GM21723 (cell line): ENCODE measurements at regions not wholly inside any gene's neighbourhood (a gene's known extent, or its start where the extent isn't known, plus 50 kb on each side); places are given as distances from the start of the nearest gene placed in this dataset.
A peak's percentile ranks its signal among the peaks of the same experiment; 100 is the strongest.
"Not testable (repeated sequence)": the region's sequence is repeated elsewhere in the genome, so short reads cannot be mapped to it uniquely, and the experiment has no call there.

ENCODE experiments used
- ATAC-seq: cut with Tn5 transposase; IDR thresholded peaks from one replicate; pipeline ENCODE4 v1.9.1; 2021; ENCODE audit warnings: mild to moderate bottlenecking, moderate library complexity; ENCODE audit not compliant: unreplicated experiment

- ATAC-seq = no peak
Observed at GRCh38 chr2:215667585-215668377, 231.9 kb upstream of the FN1 start.

DNA sequence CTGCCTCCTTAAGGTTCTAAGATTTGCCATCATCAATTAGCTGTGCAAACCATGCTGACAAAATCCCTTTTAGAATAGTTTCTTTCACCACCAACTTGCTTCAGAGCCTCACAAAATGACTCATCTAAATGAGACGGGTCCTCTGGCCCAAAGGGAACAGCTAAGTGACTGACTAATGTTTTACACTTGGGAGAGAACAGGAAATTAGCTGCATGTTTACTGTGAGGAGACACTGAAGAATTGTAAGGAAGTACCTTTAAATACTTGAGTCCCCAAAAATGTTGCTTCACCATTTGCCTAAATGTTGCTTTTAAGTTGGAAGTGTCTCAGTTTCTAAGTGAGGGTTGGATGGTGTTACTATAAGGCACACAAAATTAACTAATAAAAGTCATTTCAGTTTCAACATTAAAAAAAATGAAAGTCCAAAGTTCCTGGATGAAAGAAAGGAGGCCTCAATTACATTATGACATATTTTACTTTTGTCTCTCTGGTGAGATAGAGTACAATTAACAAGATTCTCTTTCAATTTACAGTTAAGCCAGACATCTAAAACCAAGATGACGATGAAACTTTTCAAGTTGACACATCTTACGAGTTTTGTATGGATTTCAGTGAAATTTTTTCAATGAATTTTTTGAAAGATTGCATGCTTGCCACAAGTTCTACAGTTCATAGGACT is 229.1 kb upstream of the FN1 start:
- peak; percentile 64 for ATAC-seq

DNA sequence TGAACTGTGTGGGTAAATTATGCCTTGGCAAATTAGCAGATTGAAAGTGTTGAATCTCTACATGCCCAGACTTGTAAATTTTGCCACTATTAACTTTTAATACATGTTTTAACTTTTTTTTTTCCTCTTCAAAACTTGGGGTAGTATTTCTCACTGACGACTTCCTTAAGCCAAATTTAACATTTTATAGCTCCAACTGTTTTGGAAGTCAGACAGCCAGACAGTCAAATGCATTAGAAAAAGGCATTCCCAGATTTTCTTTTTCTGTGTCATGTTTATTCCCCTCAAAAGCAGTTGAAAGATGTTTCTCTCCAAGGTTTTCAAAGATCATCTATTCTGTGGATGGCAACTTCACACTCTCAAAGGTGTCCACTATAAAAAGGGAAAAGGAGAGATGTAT is 226.8 kb upstream of the FN1 start:
- ATAC-seq = no peak

DNA sequence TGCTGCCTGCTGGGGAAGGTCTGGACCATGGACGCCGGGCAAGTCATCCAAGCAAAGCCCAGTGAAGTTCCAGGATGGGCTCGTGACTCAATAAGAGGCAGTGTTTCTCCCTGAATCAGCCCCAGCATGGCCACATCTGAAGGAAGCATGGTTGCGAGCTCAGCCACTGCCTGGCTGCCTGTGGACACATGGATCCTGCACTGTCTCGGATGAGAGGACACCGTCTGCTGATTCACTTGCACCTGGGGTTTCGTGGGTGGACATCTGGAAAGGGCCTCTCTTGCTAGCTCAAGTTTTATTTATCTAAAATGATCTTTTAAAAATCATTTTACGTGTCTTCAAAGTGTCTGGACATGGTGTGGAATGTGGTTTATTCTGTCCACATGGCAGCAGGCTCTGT is 224.8 kb upstream of the FN1 start:
- no peak for ATAC-seq

GRCh38 chr2:215659650-215660049 is 223.8 kb upstream of the FN1 start:
- no peak for ATAC-seq

DNA sequence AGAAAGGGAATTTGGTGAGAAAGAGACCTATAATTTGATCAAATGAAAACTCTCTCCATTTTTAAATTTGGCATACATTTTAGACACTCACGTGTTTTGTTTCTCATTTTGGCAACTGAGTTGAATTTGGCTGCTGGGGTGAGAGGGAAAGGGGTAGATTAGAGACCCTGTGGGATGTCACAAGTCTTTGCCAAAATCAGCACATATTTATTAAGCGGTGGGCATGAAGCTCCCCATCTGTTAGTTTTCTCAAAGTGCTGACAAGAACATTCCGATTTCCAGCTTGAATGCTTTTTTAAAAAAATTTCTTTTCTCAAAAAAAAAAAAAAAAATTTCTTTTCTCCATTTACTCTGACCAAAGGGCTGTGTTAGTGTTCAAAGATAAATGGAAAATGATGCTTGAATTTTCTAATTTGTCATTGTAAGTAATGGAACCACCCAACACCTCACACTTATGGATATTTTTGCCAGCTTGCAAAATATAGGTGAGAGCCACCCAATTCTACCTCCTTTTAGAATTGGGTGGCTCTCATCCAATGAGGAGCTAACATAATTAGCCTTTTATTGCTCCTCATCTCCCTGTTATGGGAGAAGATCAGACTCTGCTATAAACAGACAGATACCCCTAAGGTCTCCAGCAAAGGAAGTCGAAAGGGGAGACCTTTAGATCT is 222.9 kb upstream of the FN1 start:
- no peak for ATAC-seq

GRCh38 chr2:215657844-215658243 is 222.0 kb upstream of the FN1 start:
- no peak for ATAC-seq

DNA sequence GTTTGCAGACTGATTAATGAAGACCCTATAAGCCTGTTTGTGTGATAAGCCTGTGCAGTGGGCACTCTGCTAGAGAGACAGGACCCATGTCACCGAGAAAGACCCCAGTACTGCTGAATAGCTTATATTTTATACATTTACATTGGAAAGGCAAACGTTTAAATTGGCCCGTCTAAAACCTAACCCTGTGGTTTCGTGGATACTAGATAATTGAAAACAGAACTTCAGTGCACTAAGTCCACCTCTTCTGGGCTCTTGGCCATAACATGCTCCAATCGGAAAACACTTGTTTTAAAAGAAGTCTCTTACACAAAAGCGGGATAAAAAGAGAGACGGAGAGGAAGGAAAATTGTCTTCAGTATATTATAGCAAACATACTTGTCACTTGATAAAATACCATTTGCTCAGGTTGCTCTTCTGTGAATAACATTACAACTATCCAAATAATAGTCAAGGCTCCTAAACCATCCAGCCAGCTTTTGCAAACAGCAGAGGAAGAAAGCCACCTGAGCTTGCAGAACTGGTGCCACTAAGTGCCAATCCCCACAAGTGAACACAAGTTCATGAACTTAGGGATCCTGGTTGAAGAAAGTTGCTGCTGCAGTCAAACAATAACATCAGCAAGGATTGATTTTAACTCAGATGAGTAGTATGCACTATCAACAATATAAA is 218.4 kb upstream of the FN1 start:
- no peak for ATAC-seq

DNA sequence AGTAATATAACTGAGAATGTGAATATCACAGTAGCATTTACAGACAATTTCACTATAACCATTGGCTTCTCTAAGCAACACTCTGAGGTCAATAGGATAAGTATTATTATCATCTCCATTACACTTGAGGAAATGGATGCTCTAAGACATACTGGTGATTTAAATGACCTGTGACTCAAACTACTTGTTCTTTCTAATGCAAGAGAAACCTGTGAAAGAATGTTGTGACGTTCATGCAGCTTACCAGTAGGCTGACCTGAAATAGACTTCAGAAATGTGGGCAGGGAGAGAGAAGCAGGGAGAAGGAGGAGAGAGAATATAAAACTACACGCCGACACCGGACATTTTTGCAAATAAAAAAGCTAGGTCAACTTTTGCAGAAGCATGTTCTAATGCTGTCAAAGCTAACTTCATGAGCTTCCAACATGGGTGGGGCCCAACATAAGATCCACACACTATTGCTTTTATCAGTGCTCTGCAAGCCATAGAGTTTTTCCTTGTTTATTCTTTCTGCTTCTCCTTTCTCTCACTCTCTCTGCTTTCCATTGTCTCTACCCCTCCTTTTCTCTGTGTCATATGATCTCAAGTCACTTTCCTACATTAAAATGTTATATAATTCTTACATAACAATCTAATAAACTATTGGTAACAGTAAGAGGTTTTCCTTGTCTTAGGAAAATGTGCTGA is 217.6 kb upstream of the FN1 start:
- ATAC-seq = no peak

DNA sequence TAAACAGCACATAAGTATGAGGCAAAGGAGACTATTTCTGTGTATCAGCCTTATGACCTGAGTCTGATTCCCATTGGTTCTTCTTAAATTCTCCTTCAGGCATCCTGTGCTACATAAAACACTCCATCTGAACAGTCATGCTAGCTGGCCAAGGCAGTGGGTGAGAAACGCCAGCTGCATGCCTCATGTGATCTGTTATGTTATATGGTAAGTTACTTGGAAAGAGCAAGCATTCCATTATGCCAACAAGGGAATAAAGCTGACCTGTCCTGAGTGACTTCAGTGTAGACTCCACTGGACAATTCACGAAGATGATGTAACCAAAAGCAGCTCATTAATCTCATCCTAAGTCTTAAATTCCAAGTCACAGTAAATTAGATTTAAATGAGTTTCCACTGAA is 216.5 kb upstream of the FN1 start:
- ATAC-seq = no peak

GRCh38 chr2:215651412-215651811 is 215.5 kb upstream of the FN1 start:
- no peak for ATAC-seq

DNA sequence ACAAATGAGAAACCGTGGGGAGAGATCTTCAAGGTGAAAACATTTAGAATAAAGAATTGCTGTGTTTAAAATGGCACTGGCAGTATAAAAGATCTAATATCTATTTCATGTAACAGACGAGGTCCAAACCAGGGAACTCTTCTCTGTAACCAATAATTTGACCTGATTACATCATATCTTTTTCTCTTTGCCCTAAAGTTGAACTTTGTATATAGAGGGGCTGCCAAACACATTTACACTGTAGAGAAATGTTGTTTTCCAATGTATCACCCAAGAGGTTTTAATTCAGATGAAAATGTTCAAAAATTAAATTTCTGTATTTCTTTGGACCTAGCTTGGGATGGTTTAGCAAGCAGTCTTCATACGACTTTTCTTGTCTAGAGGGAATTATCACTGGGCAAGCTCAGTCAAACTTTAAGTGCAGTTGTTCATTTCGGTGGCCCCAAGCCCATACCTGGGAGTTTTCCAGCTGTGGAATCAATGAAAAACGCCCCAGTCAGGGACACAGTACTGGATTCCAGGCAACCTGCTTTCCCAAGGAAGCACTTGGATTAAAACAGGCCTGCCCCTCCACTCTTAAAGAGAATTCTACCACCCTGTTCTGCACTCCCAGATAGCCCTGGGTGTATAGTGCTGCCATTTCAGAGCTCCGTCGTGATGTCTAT is 208.5 kb upstream of the FN1 start:
- no peak for ATAC-seq

DNA sequence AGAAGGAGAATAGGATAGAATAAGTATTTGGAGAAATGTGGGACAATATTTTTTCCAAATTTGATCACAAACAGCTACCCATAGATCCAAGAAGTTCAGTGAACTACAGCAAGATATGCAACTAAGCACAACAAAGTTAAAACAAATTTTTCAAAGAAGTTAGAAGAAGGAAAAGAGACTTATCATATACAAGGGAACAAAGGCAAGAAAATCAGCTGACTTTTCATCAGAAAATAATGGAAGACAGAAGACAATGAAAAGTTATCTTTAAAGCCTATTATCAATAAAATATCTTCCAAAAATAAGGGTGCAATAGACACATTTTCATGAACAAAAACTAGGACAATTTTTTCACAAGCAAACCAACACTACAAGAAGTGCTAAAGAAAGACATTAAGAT is 202.8 kb upstream of the FN1 start:
- ATAC-seq = no peak

DNA sequence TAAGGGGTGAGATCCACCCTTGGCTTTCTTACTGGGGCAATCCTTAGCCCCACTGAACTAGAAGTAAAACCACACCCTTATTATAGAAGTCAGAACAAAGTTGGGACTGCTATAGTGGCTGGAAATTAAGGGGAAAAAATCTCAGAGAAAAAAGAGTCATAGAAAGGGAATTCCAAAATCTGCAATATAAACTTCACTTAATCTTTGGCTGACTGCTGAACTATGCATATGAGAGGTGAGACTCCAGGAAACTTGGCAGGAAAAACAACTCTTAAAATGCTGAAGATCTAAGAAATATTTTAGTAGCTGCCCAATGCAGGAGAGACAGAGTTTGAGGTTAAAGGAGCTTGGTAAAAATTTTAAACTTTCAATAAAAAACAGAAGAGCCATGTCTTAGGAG is 201.8 kb upstream of the FN1 start:
- no peak for ATAC-seq

DNA sequence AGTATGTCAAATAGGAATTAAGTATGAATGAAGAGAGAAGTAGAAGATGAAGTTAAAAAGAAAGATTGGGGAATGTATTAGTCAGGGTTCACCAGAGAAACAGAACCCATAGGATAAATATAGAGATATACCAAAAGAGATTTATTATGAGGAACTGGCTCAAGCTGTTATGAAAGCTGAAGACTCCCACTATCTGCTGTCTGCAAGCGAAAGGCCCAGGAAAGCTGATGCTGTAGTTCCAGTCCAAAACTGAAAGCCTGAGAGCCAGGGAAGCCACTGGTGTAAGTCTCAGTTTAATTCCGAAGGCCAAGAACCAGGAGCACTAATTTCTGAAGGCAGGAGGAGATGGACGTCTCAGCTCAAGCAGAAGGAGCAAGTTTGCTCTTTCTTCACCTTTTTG is 200.9 kb upstream of the FN1 start:
- ATAC-seq = no peak

DNA sequence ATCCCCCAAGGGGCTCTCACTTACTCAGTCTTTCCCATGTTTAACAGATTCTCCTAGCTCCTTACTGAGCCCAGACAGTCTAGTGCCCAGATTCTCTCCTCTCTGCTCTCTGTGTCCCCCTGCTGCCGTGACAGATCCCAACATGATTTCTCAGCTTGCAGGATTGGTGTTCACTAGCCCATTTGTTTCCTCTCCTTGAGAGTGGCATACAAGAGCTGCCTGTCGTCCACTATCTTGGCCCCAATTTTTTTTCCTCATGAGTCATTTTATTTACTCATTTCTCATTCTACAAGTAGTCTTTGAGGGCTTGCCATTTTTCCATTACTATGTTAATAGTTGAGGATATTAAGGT is 199.9 kb upstream of the FN1 start:
- ATAC-seq = no peak

DNA sequence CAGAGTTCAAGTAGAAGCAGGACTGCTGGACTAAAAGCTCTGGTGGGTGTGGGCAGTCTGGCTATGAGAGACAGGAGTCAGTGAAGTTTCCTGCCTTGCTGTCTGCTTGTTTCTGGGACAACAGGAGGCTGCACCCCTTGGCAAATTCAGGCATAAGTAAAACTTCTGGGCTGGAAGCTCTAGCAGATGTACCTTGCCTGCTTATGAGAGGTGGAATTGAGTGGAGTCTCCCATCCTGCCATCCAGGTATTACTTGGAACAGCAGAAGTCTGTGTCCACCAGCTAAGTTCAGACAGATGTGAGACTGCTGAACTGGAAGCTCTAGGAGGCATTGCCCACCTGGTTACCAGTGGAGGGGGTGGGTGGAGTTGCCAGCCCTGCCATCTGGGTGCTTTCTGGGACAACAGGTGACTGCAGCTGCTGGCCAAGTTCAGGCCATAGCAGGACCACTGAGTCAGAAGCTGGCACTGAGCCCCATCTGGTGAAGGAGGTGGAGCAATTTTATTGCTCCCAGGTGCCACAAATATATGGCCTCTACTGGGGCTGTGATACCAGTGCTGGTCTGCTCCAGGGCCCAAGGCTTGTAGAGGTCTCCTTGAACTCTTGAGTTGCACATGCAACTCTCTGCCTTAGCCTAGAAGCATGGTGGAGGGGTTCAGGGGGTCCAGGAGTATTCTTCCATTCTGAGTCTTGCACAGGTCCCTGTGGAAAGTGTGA is 199.4 kb upstream of the FN1 start:
- no peak for ATAC-seq

- no peak for ATAC-seq
Observed at GRCh38 chr2:215633360-215633759, 197.5 kb upstream of the FN1 start.

GRCh38 chr2:215631696-215632095 is 195.8 kb upstream of the FN1 start:
- ATAC-seq = no peak

DNA sequence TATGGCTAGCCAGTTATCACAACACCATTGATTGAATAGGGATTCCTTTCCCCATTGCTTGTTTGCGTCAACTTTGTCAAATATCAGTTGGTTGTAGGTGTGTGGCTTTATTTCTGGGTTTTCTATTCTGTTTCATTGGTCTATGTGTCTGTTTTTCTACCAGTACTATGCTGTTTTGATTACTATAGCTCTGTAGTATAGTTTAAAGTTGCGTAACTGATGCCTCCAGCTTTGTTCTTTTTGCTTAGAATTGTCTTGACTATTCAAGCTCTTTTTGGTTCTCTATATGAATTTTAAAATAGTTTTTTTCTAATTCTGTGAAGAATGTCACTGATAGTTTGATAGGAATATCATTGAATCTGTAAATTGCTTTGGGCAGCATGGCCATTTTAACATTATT is 194.9 kb upstream of the FN1 start:
- not testable (repeated sequence) for ATAC-seq
